HCT116 (cell line): ENCODE measurements at regions not wholly inside any gene's neighbourhood (a gene's known extent, or its start where the extent isn't known, plus 50 kb on each side); places are given as distances from the start of the nearest gene placed in this dataset.

Experiments
- ATAC-seq: fragments of 200-7000 bp; cut with Tn5 transposase; 2 replicates; pipeline ENCODE4 v1.9.1; 2020; ENCODE audit warnings: mild to moderate bottlenecking, moderate library complexity
- BruUV-seq: library from RNA; stranded (reverse); fragments of 400-500 nt; replicated peaks from 2 replicates; lab custom pipeline; 2021; lab: Mats Ljungman, UMichigan
- CTCF ChIA-PET: fragments of 300-600 bp; sonication (Branson Sonifier 250); formaldehyde crosslinking; loops from one replicate; lab custom pipeline; 2021; ENCODE audit warnings: antibody characterized with exemption; lab: Charles Lee
- POLR2A ChIA-PET: fragments of 300-600, 350-600 bp; sonication (Branson Sonifier 250); formaldehyde crosslinking; loops from one replicate; lab custom pipeline; 2021; ENCODE audit warnings: antibody characterized with exemption; lab: Charles Lee
- RAD21 ChIA-PET, 2 experiments: fragments of 300-600 bp; sonication (Branson Sonifier 250); formaldehyde crosslinking; loops; one replicate each; lab custom pipeline; 2023; ENCODE audit warnings: low total read pairs in 2 of 2; ENCODE audit not compliant: uncharacterized antibody in 2 of 2, unreplicated experiment in 2 of 2, low non-redundant PET in 1 of 2; lab: Charles Lee
- DNase-seq: peaks from one replicate; pipeline ENCODE4 v3.0.0-alpha.2; 2010; ENCODE audit warnings: low read depth, low spot score
- H2AFZ ChIP-seq: fragments of 200-600 bp; shearing (Covaris generic), sonication (generic); 2 replicates; pipeline ENCODE4 v1.6.1; 2017; ENCODE audit warnings: low read depth, mixed run types, mixed read lengths, antibody characterized with exemption, low read length; ENCODE audit not compliant: poor library complexity, severe bottlenecking
- H3K27ac ChIP-seq: 2 replicates; pipeline ENCODE4 v1.5.1; 2012; ENCODE audit warnings: low read depth, low read length
- H3K27me3 ChIP-seq: fragments of 200-600 bp; sonication (generic); 2 replicates; pipeline ENCODE4 v1.6.1; 2016; ENCODE audit warnings: mixed run types, low read length, mixed read lengths; ENCODE audit not compliant: insufficient read depth
- H3K36me3 ChIP-seq, 2 experiments: fragments of 200-500 bp in 1 of 2; fragments of 200-600 bp in 1 of 2; sonication (Bioruptor generic) in 1 of 2; sonication (generic) in 1 of 2; 2 replicates each; pipeline versions ENCODE4 v1.5.1 to v1.6.1; 2014 to 2016; ENCODE audit warnings: low read length in 2 of 2, inconsistent platforms in 1 of 2, mixed read lengths in 1 of 2, mixed run types in 1 of 2; ENCODE audit not compliant: insufficient read depth in 2 of 2, control insufficient read depth in 1 of 2
- H3K4me1 ChIP-seq, 2 experiments: fragments of 200-600 bp in 1 of 2; sonication (generic) in 1 of 2; 2 replicates each; pipeline versions ENCODE4 v1.5.1 to v1.6.1; 2012 to 2017; ENCODE audit warnings: low read length in 2 of 2, inconsistent platforms in 1 of 2, mild to moderate bottlenecking in 1 of 2, mixed read lengths in 1 of 2, mixed run types in 1 of 2, moderate library complexity in 1 of 2; ENCODE audit not compliant: insufficient read depth in 2 of 2, control insufficient read depth in 1 of 2
- H3K4me2 ChIP-seq: fragments of 200-600 bp; sonication (generic); 2 replicates; pipeline ENCODE4 v1.6.1; 2017; ENCODE audit warnings: mixed run types, low read length, mixed read lengths
- H3K4me3 ChIP-seq, 2 experiments: fragments of 200-600 bp in 1 of 2; sonication (generic) in 1 of 2; replicated peaks in 1 of 2; 2 replicates each; pipeline ENCODE4 v1.5.1; 2011 to 2016; ENCODE audit warnings: low read length in 2 of 2, control low read depth in 1 of 2, low read depth in 1 of 2, mild to moderate bottlenecking in 1 of 2, mixed read lengths in 1 of 2, mixed run types in 1 of 2
- H3K79me2 ChIP-seq: fragments of 200-600 bp; sonication (generic); 2 replicates; pipeline ENCODE4 v1.6.1; 2017; ENCODE audit warnings: mild to moderate bottlenecking, mixed run types, low read length, moderate library complexity, mixed read lengths; ENCODE audit not compliant: insufficient read depth
- H3K9ac ChIP-seq: fragments of 200-600 bp; sonication (generic); 2 replicates; pipeline ENCODE4 v1.6.1; 2016; ENCODE audit warnings: low read length, mixed read lengths
- H3K9me2 ChIP-seq: fragments of 200-600 bp; sonication (generic), shearing (Covaris generic); 2 replicates; pipeline ENCODE4 v1.6.1; 2017; ENCODE audit warnings: mixed run types, mild to moderate bottlenecking, moderate library complexity; ENCODE audit not compliant: insufficient read depth
- H3K9me3 ChIP-seq, 2 experiments: fragments of 200-500 bp in 1 of 2; fragments of 200-600 bp in 1 of 2; sonication (Bioruptor generic) in 1 of 2; sonication (generic) in 1 of 2; 2 replicates each; pipeline ENCODE4 v1.6.1; 2014 to 2017; ENCODE audit warnings: low read length in 2 of 2, mixed read lengths in 2 of 2, inconsistent platforms in 1 of 2, low read depth in 1 of 2, mild to moderate bottlenecking in 1 of 2, mixed run types in 1 of 2, moderate library complexity in 1 of 2; ENCODE audit not compliant: control insufficient read depth in 1 of 2, insufficient read depth in 1 of 2
- H4K20me1 ChIP-seq: fragments of 200-600 bp; sonication (generic), shearing (Covaris generic); 2 replicates; pipeline ENCODE4 v1.6.1; 2017; ENCODE audit warnings: mixed run types, mild to moderate bottlenecking, moderate library complexity; ENCODE audit not compliant: insufficient read depth
- CBX3 ChIP-seq: IDR thresholded peaks from 2 replicates; pipeline ENCODE4 v1.6.1; 2012; ENCODE audit warnings: low read depth
- EZH2phosphoT487 ChIP-seq: fragments of 200-600 bp; IDR thresholded peaks from 2 replicates; pipeline ENCODE4 v1.6.1; 2018; ENCODE audit warnings: antibody characterized with exemption, borderline replicate concordance
- POLR2A ChIP-seq: IDR thresholded peaks from 2 replicates; pipeline ENCODE4 v1.7.0; 2011; ENCODE audit warnings: borderline replicate concordance; ENCODE audit not compliant: insufficient read depth, insufficient read length; ENCODE audit errors: extremely low read depth
- RAD21 ChIP-seq: IDR thresholded peaks from 2 replicates; pipeline ENCODE4 v1.6.1; 2012; ENCODE audit warnings: low read depth, mild to moderate bottlenecking
- SIN3A ChIP-seq: IDR thresholded peaks from 2 replicates; pipeline ENCODE4 v1.6.1; 2012; ENCODE audit warnings: low read depth
- SP1 ChIP-seq: IDR thresholded peaks from 2 replicates; pipeline ENCODE4 v1.6.1; 2012; ENCODE audit warnings: low read depth
- SRF ChIP-seq: IDR thresholded peaks from 2 replicates; pipeline ENCODE4 v1.6.1; 2012; ENCODE audit warnings: low read depth
- YY1 ChIP-seq: IDR thresholded peaks from 2 replicates; pipeline ENCODE4 v1.6.1; 2011; ENCODE audit warnings: low read length, low read depth, moderate library complexity, mild to moderate bottlenecking; ENCODE audit not compliant: insufficient replicate concordance; ENCODE audit errors: extremely low read depth
- intact Hi-C: fragments of 100-400 bp; cut with micrococcal nuclease; formaldehyde crosslinking; loops from 2 replicates; pipeline ENCODE4 v1.10.0; 2022
- TF ChIP-seq, protein P1 (sequence below): IDR thresholded peaks from 2 replicates; pipeline ENCODE4 v1.6.1; 2012; ENCODE audit warnings: low read depth
- TF ChIP-seq, protein P2 (sequence below): IDR thresholded peaks from 2 replicates; pipeline ENCODE4 v1.6.1; 2012
- TF ChIP-seq, protein P3 (sequence below), 3 experiments: fragments of 200-600 bp in 1 of 3; sonication (generic) in 1 of 3; IDR thresholded peaks in 2 of 3; conservative IDR thresholded peaks in 1 of 3; 2 replicates each; pipeline ENCODE4 v1.5.1; 2012 to 2017; ENCODE audit warnings: low read depth in 2 of 3, low read length in 2 of 3, antibody characterized with exemption in 1 of 3, borderline replicate concordance in 1 of 3, control low read depth in 1 of 3, mild to moderate bottlenecking in 1 of 3, mixed read lengths in 1 of 3, mixed run types in 1 of 3, moderate library complexity in 1 of 3; ENCODE audit not compliant: insufficient read depth in 1 of 3

DNA sequence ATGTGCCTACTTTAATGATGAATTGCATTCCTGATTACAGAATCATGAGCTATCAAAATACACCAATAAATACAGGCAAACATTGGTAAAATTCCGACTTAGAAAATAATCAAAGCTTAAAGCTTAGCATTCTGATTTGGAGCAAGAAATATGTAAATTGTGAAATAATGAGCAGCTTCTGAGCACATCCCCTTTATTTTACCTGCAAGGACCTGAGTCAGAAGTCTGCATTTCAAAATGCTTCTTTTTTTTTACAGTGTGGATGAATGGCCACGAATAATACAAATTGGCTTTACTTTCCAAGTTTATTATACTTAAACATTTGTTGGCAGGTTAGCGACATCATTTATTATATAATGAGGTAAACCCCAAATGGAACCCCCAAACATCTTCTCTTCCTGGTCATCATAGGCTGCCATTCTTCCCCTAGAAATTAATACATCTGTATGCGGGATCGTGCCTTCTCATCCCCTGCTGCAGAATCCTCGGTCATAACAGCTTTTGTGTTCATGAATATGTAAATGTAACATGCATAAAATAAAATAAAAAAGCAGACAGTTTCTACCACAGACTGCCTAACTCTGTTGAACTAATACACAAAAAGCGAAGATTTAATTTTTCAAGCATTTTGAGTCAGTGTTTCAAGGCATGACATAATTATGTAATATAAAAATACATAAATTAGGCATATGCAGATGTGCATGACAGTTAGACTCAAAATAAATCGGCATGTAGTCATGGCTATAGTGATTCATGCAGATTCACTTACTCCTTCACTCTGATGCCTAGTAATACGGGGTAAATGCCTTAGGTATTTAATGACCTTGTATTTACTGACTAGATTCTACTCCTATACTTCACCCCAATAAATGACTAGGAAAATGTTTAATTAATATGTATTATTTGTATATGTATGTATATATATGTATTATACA, 339.7 kb downstream of the USP25 start:
- Histone ChIP-seq H3K9me3 (peaks cover 0 to 10% of the 10 kb centered on the region in 2 experiments; a peak in 1 of 4 replicates), H3K36me3 (no peaks in the 10 kb centered on the region), H3K9me2 (no peaks in the 10 kb centered on the region), H3K9ac (no peak overlapping the region), H2AFZ (no peak overlapping the region), H3K79me2 (no peaks in the 10 kb centered on the region), H3K27me3 (no peaks in the 10 kb centered on the region), H4K20me1 (no peaks in the 10 kb centered on the region), H3K4me1 (no peaks in the 10 kb centered on the region), H3K27ac (no peak overlapping the region), H3K4me3 (no peak overlapping the region), H3K4me2 (no peak overlapping the region)
- RAD21 ChIA-PET: no interaction called here
- CTCF ChIA-PET: no interaction called here
- DNase-seq (no peak), ATAC-seq (no peak)
- TF ChIP-seq, protein P1, sequence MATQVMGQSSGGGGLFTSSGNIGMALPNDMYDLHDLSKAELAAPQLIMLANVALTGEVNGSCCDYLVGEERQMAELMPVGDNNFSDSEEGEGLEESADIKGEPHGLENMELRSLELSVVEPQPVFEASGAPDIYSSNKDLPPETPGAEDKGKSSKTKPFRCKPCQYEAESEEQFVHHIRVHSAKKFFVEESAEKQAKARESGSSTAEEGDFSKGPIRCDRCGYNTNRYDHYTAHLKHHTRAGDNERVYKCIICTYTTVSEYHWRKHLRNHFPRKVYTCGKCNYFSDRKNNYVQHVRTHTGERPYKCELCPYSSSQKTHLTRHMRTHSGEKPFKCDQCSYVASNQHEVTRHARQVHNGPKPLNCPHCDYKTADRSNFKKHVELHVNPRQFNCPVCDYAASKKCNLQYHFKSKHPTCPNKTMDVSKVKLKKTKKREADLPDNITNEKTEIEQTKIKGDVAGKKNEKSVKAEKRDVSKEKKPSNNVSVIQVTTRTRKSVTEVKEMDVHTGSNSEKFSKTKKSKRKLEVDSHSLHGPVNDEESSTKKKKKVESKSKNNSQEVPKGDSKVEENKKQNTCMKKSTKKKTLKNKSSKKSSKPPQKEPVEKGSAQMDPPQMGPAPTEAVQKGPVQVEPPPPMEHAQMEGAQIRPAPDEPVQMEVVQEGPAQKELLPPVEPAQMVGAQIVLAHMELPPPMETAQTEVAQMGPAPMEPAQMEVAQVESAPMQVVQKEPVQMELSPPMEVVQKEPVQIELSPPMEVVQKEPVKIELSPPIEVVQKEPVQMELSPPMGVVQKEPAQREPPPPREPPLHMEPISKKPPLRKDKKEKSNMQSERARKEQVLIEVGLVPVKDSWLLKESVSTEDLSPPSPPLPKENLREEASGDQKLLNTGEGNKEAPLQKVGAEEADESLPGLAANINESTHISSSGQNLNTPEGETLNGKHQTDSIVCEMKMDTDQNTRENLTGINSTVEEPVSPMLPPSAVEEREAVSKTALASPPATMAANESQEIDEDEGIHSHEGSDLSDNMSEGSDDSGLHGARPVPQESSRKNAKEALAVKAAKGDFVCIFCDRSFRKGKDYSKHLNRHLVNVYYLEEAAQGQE: no peak
- TF ChIP-seq RAD21 (no peak), SIN3A (no peak), SP1 (no peak), CBX3 (no peak), EZH2phosphoT487 (no peak), SRF (no peak), POLR2A (no peak), YY1 (no peak)
- TF ChIP-seq, protein P2, sequence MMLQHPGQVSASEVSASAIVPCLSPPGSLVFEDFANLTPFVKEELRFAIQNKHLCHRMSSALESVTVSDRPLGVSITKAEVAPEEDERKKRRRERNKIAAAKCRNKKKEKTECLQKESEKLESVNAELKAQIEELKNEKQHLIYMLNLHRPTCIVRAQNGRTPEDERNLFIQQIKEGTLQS: no peak
- TF ChIP-seq, protein P3, sequence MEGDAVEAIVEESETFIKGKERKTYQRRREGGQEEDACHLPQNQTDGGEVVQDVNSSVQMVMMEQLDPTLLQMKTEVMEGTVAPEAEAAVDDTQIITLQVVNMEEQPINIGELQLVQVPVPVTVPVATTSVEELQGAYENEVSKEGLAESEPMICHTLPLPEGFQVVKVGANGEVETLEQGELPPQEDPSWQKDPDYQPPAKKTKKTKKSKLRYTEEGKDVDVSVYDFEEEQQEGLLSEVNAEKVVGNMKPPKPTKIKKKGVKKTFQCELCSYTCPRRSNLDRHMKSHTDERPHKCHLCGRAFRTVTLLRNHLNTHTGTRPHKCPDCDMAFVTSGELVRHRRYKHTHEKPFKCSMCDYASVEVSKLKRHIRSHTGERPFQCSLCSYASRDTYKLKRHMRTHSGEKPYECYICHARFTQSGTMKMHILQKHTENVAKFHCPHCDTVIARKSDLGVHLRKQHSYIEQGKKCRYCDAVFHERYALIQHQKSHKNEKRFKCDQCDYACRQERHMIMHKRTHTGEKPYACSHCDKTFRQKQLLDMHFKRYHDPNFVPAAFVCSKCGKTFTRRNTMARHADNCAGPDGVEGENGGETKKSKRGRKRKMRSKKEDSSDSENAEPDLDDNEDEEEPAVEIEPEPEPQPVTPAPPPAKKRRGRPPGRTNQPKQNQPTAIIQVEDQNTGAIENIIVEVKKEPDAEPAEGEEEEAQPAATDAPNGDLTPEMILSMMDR (IDR thresholded peaks at IDR 0.05 in 2 of 3, conservative IDR thresholded peaks at IDR 0.05 in 1 of 3; ENCODE audit: borderline replicate concordance in 1 of 3, insufficient read depth in 1 of 3, low read depth in 2 of 3, low read length in 2 of 3): no peak
- no TSS peak for BruUV-seq
- intact Hi-C loops: no loop called here
- POLR2A ChIA-PET: no interaction called here
